ENCODE measurements at regions not wholly inside any gene's neighbourhood (a gene's known extent, or its start where the extent isn't known, plus 50 kb on each side); places are given as distances from the start of the nearest gene placed in this dataset.

DNA sequence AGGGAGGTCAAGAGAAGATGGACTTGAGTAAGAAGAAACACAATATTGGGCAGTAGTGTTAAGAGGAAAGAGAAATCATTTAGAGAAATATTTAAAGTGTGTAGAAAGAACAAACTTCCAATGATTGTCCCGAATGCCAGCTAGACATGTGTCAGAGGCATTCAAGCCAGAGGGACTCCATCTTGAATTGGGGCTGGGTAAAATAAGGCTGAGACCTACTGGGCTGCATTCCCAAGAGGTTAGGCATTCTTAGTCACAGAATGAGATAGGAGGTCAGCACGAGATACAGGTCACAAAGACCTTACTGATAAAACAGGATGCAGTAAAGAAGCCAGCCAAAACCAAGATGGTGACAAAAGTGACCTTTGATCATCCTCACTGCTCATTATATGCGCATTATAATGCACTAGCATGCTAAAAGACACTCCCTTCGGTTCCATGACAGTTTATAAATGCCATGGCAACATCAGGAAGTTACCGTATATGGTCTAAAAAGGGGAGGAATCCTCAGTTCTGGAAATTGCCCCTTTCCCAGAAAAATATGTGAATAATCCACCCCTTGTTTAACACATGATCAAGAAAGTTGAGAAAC is 127.0 kb upstream of the IPO5 start:
- TF ChIP-seq, protein P1, sequence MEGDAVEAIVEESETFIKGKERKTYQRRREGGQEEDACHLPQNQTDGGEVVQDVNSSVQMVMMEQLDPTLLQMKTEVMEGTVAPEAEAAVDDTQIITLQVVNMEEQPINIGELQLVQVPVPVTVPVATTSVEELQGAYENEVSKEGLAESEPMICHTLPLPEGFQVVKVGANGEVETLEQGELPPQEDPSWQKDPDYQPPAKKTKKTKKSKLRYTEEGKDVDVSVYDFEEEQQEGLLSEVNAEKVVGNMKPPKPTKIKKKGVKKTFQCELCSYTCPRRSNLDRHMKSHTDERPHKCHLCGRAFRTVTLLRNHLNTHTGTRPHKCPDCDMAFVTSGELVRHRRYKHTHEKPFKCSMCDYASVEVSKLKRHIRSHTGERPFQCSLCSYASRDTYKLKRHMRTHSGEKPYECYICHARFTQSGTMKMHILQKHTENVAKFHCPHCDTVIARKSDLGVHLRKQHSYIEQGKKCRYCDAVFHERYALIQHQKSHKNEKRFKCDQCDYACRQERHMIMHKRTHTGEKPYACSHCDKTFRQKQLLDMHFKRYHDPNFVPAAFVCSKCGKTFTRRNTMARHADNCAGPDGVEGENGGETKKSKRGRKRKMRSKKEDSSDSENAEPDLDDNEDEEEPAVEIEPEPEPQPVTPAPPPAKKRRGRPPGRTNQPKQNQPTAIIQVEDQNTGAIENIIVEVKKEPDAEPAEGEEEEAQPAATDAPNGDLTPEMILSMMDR (IDR thresholded peaks at IDR 0.05): no peak
- no peak for TF ChIP-seq ZFX (IDR thresholded peaks at IDR 0.05; ENCODE audit: borderline replicate concordance)

All from 22Rv1 (cell line).